ENCODE measurements at regions not wholly inside any gene's neighbourhood (a gene's known extent, or its start where the extent isn't known, plus 50 kb on each side); places are given as distances from the start of the nearest gene placed in this dataset.

DNA sequence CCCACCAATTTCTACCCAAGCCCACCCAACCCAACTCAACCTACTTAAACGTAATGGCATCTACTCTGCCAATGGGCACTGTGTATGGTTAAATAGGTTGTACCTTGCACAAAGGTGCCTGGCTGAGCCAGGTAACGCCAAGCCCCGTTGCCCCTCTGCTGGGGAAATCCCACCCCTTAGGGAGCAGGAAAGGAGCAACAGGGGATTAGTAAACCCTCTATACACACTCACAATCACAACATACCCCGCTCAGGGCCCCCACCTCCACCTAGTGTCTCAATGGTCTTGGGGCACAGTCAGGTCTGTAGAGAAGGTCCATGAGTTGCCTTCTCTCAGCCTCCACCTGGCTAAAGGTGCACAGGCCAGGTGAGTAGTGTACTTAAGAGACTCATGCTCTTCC is 74.3 kb upstream of the PCBD1 start:
- TF ChIP-seq, protein P1, sequence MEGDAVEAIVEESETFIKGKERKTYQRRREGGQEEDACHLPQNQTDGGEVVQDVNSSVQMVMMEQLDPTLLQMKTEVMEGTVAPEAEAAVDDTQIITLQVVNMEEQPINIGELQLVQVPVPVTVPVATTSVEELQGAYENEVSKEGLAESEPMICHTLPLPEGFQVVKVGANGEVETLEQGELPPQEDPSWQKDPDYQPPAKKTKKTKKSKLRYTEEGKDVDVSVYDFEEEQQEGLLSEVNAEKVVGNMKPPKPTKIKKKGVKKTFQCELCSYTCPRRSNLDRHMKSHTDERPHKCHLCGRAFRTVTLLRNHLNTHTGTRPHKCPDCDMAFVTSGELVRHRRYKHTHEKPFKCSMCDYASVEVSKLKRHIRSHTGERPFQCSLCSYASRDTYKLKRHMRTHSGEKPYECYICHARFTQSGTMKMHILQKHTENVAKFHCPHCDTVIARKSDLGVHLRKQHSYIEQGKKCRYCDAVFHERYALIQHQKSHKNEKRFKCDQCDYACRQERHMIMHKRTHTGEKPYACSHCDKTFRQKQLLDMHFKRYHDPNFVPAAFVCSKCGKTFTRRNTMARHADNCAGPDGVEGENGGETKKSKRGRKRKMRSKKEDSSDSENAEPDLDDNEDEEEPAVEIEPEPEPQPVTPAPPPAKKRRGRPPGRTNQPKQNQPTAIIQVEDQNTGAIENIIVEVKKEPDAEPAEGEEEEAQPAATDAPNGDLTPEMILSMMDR (IDR thresholded peaks at IDR 0.05; ENCODE audit: unreplicated experiment) = no peak
- Mint-ChIP-seq H3K27me3 (ENCODE audit: low read depth) (peaks cover 34% of the 10 kb centered on the region), H3K36me3 (no peaks in the 10 kb centered on the region), H3K4me1 (no peaks in the 10 kb centered on the region), H3K9me3 (no peaks in the 10 kb centered on the region), H3K27ac (no peak overlapping the region), H3K4me3 (no peak overlapping the region)
- DNase-seq (ENCODE audit: low spot score in 2 of 2, unreplicated experiment in 2 of 2) = no peak

GRCh38 chr10:70963271-70963670 is 74.9 kb upstream of the PCBD1 start:
- no peaks in the 10 kb centered on the region for H3K36me3 Mint-ChIP-seq
- H3K4me3 Mint-ChIP-seq = no peak overlapping the region
- H3K27me3 Mint-ChIP-seq (ENCODE audit: low read depth) = peaks cover 33% of the 10 kb centered on the region
- no peak for DNase-seq (ENCODE audit: low spot score in 2 of 2, unreplicated experiment in 2 of 2)
- peaks cover 5% of the 10 kb centered on the region for H3K4me1 Mint-ChIP-seq
- H3K9me3 Mint-ChIP-seq = no peaks in the 10 kb centered on the region
- TF ChIP-seq, protein P1 (IDR thresholded peaks at IDR 0.05; ENCODE audit: unreplicated experiment) = no peak
- no peak overlapping the region for H3K27ac Mint-ChIP-seq

DNA sequence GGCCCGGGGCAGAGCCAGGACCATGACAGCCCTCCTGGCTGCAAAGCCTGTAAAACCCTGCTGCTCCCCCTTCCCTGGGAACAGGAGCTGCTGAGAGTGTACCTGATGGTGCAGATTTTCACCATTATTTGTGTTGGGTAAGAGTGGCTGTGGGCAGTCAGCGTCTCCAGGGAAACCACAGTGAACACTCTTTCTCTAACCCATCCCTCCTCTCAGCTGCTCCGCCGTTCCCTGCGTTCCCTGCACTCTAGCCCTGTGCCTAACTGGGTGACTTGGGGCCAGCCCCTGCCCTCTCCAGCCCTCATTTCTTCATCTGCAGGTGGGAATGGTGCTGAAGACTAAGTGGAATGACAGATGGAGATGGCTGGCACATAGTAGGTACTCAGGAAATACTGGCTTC is 75.9 kb upstream of the PCBD1 start:
- no peak overlapping the region for H3K27ac Mint-ChIP-seq
- H3K36me3 Mint-ChIP-seq = no peaks in the 10 kb centered on the region
- TF ChIP-seq, protein P1 (IDR thresholded peaks at IDR 0.05; ENCODE audit: unreplicated experiment) = no peak
- H3K9me3 Mint-ChIP-seq = no peaks in the 10 kb centered on the region
- H3K4me3 Mint-ChIP-seq = no peak overlapping the region
- peaks cover 33% of the 10 kb centered on the region for H3K27me3 Mint-ChIP-seq (ENCODE audit: low read depth)
- DNase-seq (ENCODE audit: low spot score in 2 of 2, unreplicated experiment in 2 of 2) = no peak
- H3K4me1 Mint-ChIP-seq = peaks cover 8% of the 10 kb centered on the region

DNA sequence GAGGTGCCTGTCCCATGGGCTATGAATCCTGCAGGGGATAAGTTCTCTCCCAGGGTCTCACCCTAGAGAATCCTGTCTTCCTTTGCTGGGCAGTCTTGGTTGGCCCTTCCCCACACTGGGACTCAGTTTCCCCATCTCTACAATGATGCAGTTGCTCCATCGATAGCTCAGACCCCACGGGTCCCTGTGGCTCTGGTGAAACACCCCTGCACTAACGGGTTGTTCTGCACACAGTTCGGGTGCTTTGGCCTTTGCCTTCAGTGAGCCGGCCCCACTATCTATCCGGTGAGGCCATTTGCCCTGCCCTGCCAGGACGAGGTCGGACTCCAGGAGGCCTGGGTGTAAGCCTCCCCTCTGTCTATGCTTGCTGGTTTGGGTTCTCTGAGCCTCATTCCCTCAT is 76.5 kb upstream of the PCBD1 start:
- TF ChIP-seq, protein P1 (IDR thresholded peaks at IDR 0.05; ENCODE audit: unreplicated experiment) = no peak
- Mint-ChIP-seq H3K4me1 (peaks cover 8% of the 10 kb centered on the region), H3K9me3 (no peaks in the 10 kb centered on the region), H3K36me3 (no peaks in the 10 kb centered on the region), H3K27me3 (ENCODE audit: low read depth) (peaks cover 33% of the 10 kb centered on the region), H3K27ac (no peak overlapping the region), H3K4me3 (no peak overlapping the region)
- DNase-seq (ENCODE audit: low spot score in 2 of 2, unreplicated experiment in 2 of 2) = no peak

GRCh38 chr10:70965566-70965965 is 77.2 kb upstream of the PCBD1 start:
- H3K9me3 Mint-ChIP-seq = no peaks in the 10 kb centered on the region
- TF ChIP-seq, protein P1 (IDR thresholded peaks at IDR 0.05; ENCODE audit: unreplicated experiment) = no peak
- no peak for DNase-seq (ENCODE audit: low spot score in 2 of 2, unreplicated experiment in 2 of 2)
- H3K27ac Mint-ChIP-seq = no peak overlapping the region
- peaks cover 33% of the 10 kb centered on the region for H3K27me3 Mint-ChIP-seq (ENCODE audit: low read depth)
- peaks cover 8% of the 10 kb centered on the region for H3K4me1 Mint-ChIP-seq
- no peak overlapping the region for H3K4me3 Mint-ChIP-seq
- no peaks in the 10 kb centered on the region for H3K36me3 Mint-ChIP-seq

Measured in mesothelial cell of epicardium (in vitro differentiated cells).